ENCODE measurements at regions not wholly inside any gene's neighbourhood (a gene's known extent, or its start where the extent isn't known, plus 50 kb on each side); places are given as distances from the start of the nearest gene placed in this dataset.

- TF ChIP-seq CTCF (IDR thresholded peaks at IDR 0.05) = no peak
- no peak for TF ChIP-seq POLR2A (IDR thresholded peaks at IDR 0.05)
These were observed 228.6 kb downstream of the BRD1 start for GRCh38 chr22:49599039-49599438.
